Colonic mucosa (tissue), 4 donors: ENCODE measurements at regions not wholly inside any gene's neighbourhood (a gene's known extent, or its start where the extent isn't known, plus 50 kb on each side); places are given as distances from the start of the nearest gene placed in this dataset.

Experiments
- DNase-seq: peaks from one replicate; pipeline ENCODE4 v3.0.0-alpha.2; 2020
- H3K27ac ChIP-seq: fragments of 200-600 bp; one replicate; pipeline ENCODE4 v1.8.0; 2021
- H3K27me3 ChIP-seq: fragments of 200-600 bp; one replicate; pipeline ENCODE4 v1.8.0; 2021
- H3K36me3 ChIP-seq: fragments of 200-600 bp; one replicate; pipeline ENCODE4 v1.8.0; 2021
- H3K4me1 ChIP-seq: fragments of 200-600 bp; one replicate; pipeline ENCODE4 v1.8.0; 2021; ENCODE audit warnings: mild to moderate bottlenecking
- H3K4me3 ChIP-seq: fragments of 200-600 bp; one replicate; pipeline ENCODE4 v1.8.0; 2021
- H3K9ac ChIP-seq, 2 donors: one replicate each; pipeline ENCODE4 v1.7.0; 2013; ENCODE audit warnings: control low read depth in 2 of 2, low read depth in 2 of 2, low read length in 2 of 2
- H3K9me3 ChIP-seq: fragments of 200-600 bp; one replicate; pipeline ENCODE4 v1.8.0; 2021
- CTCF ChIP-seq: fragments of 200-600 bp; IDR thresholded peaks from one replicate; pipeline ENCODE4 v1.8.0; 2022; ENCODE audit warnings: antibody characterized with exemption, mild to moderate bottlenecking
- intact Hi-C: fragments of 100-400 bp; cut with DNase I; formaldehyde crosslinking; loops from one replicate; pipeline ENCODE4 v1.14.1; 2022
- donor health status: healthy.
- donor health status: DM: no; HTN: no; CAD: no.
- donor health status: DM: no; HTN: no; CAD: no.

GRCh38 chr4:60780874-60781273 lies 419.3 kb upstream of the ADGRL3 start:
- Histone ChIP-seq H3K27me3 (no peaks in the 10 kb centered on the region), H3K4me3 (no peak overlapping the region), H3K27ac (no peak overlapping the region), H3K9ac (no peak overlapping the region), H3K36me3 (no peaks in the 10 kb centered on the region), H3K4me1 (no peaks in the 10 kb centered on the region), H3K9me3 (no peaks in the 10 kb centered on the region)
- DNase-seq: no peak
- no peak for TF ChIP-seq CTCF
- intact Hi-C loops: no loop called here

GRCh38 chr4:60790608-60791007 lies 409.5 kb upstream of the ADGRL3 start:
- H3K9me3 ChIP-seq: no peaks in the 10 kb centered on the region
- H3K36me3 ChIP-seq: no peaks in the 10 kb centered on the region
- no peak overlapping the region for H3K27ac ChIP-seq
- H3K27me3 ChIP-seq: no peaks in the 10 kb centered on the region
- no peak for DNase-seq
- H3K4me1 ChIP-seq: no peaks in the 10 kb centered on the region
- TF ChIP-seq CTCF: no peak
- H3K4me3 ChIP-seq: no peak overlapping the region
- no peak overlapping the region for H3K9ac ChIP-seq
- intact Hi-C loops: no loop called here

DNA sequence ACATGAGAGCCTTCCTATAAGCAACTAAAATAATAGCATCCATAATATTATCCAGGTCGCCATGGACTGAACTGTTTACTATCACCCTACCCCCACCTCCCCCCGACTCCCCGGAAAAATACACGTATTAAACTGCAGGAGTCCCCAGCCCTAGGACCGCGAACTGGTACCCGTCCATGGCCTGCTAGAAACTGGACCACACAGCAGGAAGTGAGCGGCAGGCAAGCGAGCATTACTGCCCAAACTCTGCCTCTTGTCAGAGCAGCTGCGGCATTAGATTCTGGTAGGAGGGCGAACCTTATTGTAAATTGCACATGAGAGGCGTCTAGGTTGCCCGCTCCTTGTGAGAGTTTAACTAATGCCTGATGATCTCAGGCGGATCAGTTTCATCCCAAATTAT lies 405.8 kb upstream of the ADGRL3 start:
- Histone ChIP-seq H3K36me3 (no peaks in the 10 kb centered on the region), H3K9me3 (no peaks in the 10 kb centered on the region), H3K27ac (no peak overlapping the region), H3K4me3 (no peak overlapping the region), H3K4me1 (no peaks in the 10 kb centered on the region), H3K9ac (no peak overlapping the region), H3K27me3 (no peaks in the 10 kb centered on the region)
- DNase-seq: no peak
- TF ChIP-seq CTCF: no peak
- intact Hi-C loops: no loop called here

GRCh38 chr4:60799214-60799613 lies 400.9 kb upstream of the ADGRL3 start:
- no peak for DNase-seq
- Histone ChIP-seq H3K4me3 (no peak overlapping the region), H3K9me3 (no peaks in the 10 kb centered on the region), H3K36me3 (no peaks in the 10 kb centered on the region), H3K27ac (no peak overlapping the region), H3K27me3 (no peaks in the 10 kb centered on the region), H3K4me1 (no peaks in the 10 kb centered on the region), H3K9ac (no peak overlapping the region)
- no peak for TF ChIP-seq CTCF
- intact Hi-C loops: no loop called here

DNA sequence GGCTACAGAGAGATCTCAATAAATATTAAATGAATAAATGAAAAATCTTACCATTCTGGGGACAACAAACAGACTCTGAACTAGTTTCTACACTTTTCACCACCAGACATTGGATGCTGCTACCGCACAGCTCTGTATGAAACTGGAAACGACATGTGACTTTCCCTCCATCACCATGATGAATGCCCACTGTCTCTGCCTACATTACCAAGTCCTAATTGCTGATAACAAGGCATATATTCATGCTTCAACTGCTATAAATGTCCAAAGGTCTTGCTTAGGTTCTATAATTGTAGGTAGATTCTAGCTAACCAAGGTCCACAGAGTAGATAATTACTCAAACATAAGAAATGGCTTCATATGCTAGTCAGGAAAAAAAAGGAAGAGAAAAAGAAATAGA lies 399.4 kb upstream of the ADGRL3 start:
- no peak for DNase-seq
- H3K36me3 ChIP-seq: no peaks in the 10 kb centered on the region
- no peak overlapping the region for H3K4me3 ChIP-seq
- no peak overlapping the region for H3K9ac ChIP-seq
- H3K27ac ChIP-seq: no peak overlapping the region
- H3K4me1 ChIP-seq: no peaks in the 10 kb centered on the region
- H3K9me3 ChIP-seq: no peaks in the 10 kb centered on the region
- H3K27me3 ChIP-seq: no peaks in the 10 kb centered on the region
- intact Hi-C loops: no loop called here
- no peak for TF ChIP-seq CTCF
